ENCODE measurements at regions not wholly inside any gene's neighbourhood (a gene's known extent, or its start where the extent isn't known, plus 50 kb on each side); places are given as distances from the start of the nearest gene placed in this dataset.

- Histone ChIP-seq H4K20me1 (ENCODE audit: insufficient read depth, low read length) (no peaks in the 10 kb centered on the region), H3K4me3 (ENCODE audit: low read depth, low read length, poor library complexity, severe bottlenecking) (no peak overlapping the region), H3K36me3 (ENCODE audit: insufficient read depth, low read length) (no peaks in the 10 kb centered on the region), H3K27ac (ENCODE audit: low read depth, low read length, poor library complexity, severe bottlenecking) (no peak overlapping the region), H3K9me3 (ENCODE audit: low read length) (peaks cover 8% of the 10 kb centered on the region; the same call in 1 of the 2 replicates), H3K9me2 (ENCODE audit: low read depth, low read length) (no peaks in the 10 kb centered on the region), H3K27me3 (ENCODE audit: insufficient read depth, low read length) (no peaks in the 10 kb centered on the region), H3K9ac (ENCODE audit: low read length) (no peak overlapping the region), H3K4me1 (ENCODE audit: insufficient read depth, low read length, severe bottlenecking) (no peaks in the 10 kb centered on the region), H3K79me2 (ENCODE audit: insufficient read depth, low read length) (no peaks in the 10 kb centered on the region), H2AFZ (ENCODE audit: low read length) (no peak overlapping the region), H3K4me2 (ENCODE audit: low read length) (no peak overlapping the region), H3F3A (ENCODE audit: insufficient read depth, low read length) (no peaks in the 10 kb centered on the region)
- TF ChIP-seq CTCF (IDR thresholded peaks at IDR 0.05; ENCODE audit: low read length) (no peak), EZH2 (IDR thresholded peaks at IDR 0.05; ENCODE audit: borderline replicate concordance, low read length) (no peak)
Observed at GRCh38 chr13:85935868-85936467, 136.7 kb upstream of the SLITRK6 start.

GRCh38 chr13:85930108-85930507, 130.9 kb upstream of the SLITRK6 start:
- H3K9me3 ChIP-seq (ENCODE audit: low read length) = 0 out of 2 replicates have a peak, but pooled peaks cover 3% of the 10 kb centered on the region
- no peaks in the 10 kb centered on the region; the same call in 1 of the 2 replicates for H3F3A ChIP-seq (ENCODE audit: insufficient read depth, low read length)
- no peak overlapping the region for H3K4me3 ChIP-seq (ENCODE audit: low read depth, low read length, poor library complexity, severe bottlenecking)
- no peaks in the 10 kb centered on the region for H4K20me1 ChIP-seq (ENCODE audit: insufficient read depth, low read length)
- H3K9ac ChIP-seq (ENCODE audit: low read length) = no peak overlapping the region
- no peaks in the 10 kb centered on the region for H3K9me2 ChIP-seq (ENCODE audit: low read depth, low read length)
- H3K27me3 ChIP-seq (ENCODE audit: insufficient read depth, low read length) = no peaks in the 10 kb centered on the region
- no peaks in the 10 kb centered on the region for H3K4me1 ChIP-seq (ENCODE audit: insufficient read depth, low read length, severe bottlenecking)
- no peak overlapping the region for H2AFZ ChIP-seq (ENCODE audit: low read length)
- H3K36me3 ChIP-seq (ENCODE audit: insufficient read depth, low read length) = no peaks in the 10 kb centered on the region
- H3K4me2 ChIP-seq (ENCODE audit: low read length) = no peak overlapping the region
- TF ChIP-seq CTCF (IDR thresholded peaks at IDR 0.05; ENCODE audit: low read length) (no peak), EZH2 (IDR thresholded peaks at IDR 0.05; ENCODE audit: borderline replicate concordance, low read length) (no peak)
- H3K79me2 ChIP-seq (ENCODE audit: insufficient read depth, low read length) = no peaks in the 10 kb centered on the region
- H3K27ac ChIP-seq (ENCODE audit: low read depth, low read length, poor library complexity, severe bottlenecking) = no peak overlapping the region

- H3K4me2 ChIP-seq (ENCODE audit: low read length) = no peak overlapping the region
- no peaks in the 10 kb centered on the region for H3K36me3 ChIP-seq (ENCODE audit: insufficient read depth, low read length)
- H2AFZ ChIP-seq (ENCODE audit: low read length) = no peak overlapping the region
- TF ChIP-seq EZH2 (IDR thresholded peaks at IDR 0.05; ENCODE audit: borderline replicate concordance, low read length) = no peak
- TF ChIP-seq CTCF (IDR thresholded peaks at IDR 0.05; ENCODE audit: low read length) = no peak
- H3K9me2 ChIP-seq (ENCODE audit: low read depth, low read length) = peaks cover 2% of the 10 kb centered on the region; the same call in 1 of the 2 replicates
- no peaks in the 10 kb centered on the region for H3K4me1 ChIP-seq (ENCODE audit: insufficient read depth, low read length, severe bottlenecking)
- H3K9me3 ChIP-seq (ENCODE audit: low read length) = no peaks in the 10 kb centered on the region
- no peak overlapping the region for H3K4me3 ChIP-seq (ENCODE audit: low read depth, low read length, poor library complexity, severe bottlenecking)
- no peak overlapping the region for H3K27ac ChIP-seq (ENCODE audit: low read depth, low read length, poor library complexity, severe bottlenecking)
- H4K20me1 ChIP-seq (ENCODE audit: insufficient read depth, low read length) = no peaks in the 10 kb centered on the region
- no peaks in the 10 kb centered on the region for H3K79me2 ChIP-seq (ENCODE audit: insufficient read depth, low read length)
- H3K9ac ChIP-seq (ENCODE audit: low read length) = no peak overlapping the region
- no peaks in the 10 kb centered on the region for H3F3A ChIP-seq (ENCODE audit: insufficient read depth, low read length)
- no peaks in the 10 kb centered on the region for H3K27me3 ChIP-seq (ENCODE audit: insufficient read depth, low read length)
Observed at GRCh38 chr13:85910962-85911361, 111.7 kb upstream of the SLITRK6 start.
